Endodermal cell (in vitro differentiated cells): ENCODE measurements at regions not wholly inside any gene's neighbourhood (a gene's known extent, or its start where the extent isn't known, plus 50 kb on each side); places are given as distances from the start of the nearest gene placed in this dataset.

Source experiments
- DNase-seq: peaks from one replicate; pipeline ENCODE4 v3.0.0-alpha.2; 2017
- H3K27ac ChIP-seq: 2 replicates; pipeline ENCODE4 v1.5.1; 2013; ENCODE audit warnings: mild to moderate bottlenecking, low read depth, low read length, moderate library complexity
- H3K27me3 ChIP-seq: 2 replicates; pipeline ENCODE4 v1.6.1; 2013; ENCODE audit warnings: mild to moderate bottlenecking, low read length, moderate library complexity; ENCODE audit not compliant: insufficient read depth, control insufficient read depth, poor library complexity, severe bottlenecking
- H3K36me3 ChIP-seq: 2 replicates; pipeline ENCODE4 v1.7.0; 2013; ENCODE audit warnings: mild to moderate bottlenecking, low read length, moderate library complexity; ENCODE audit not compliant: control insufficient read depth, insufficient read depth
- H3K4me1 ChIP-seq: one replicate; pipeline ENCODE4 v1.7.0; 2013; ENCODE audit warnings: low read length; ENCODE audit not compliant: control insufficient read depth, insufficient read depth
- H3K4me3 ChIP-seq: 2 replicates; pipeline ENCODE4 v1.5.1; 2013; ENCODE audit warnings: mild to moderate bottlenecking, low read length, moderate library complexity
- H3K9ac ChIP-seq: 2 replicates; pipeline ENCODE4 v1.6.1; 2013; ENCODE audit warnings: mild to moderate bottlenecking, low read length, moderate library complexity; ENCODE audit not compliant: poor library complexity, severe bottlenecking; ENCODE audit errors: extremely low read depth
- H3K9me3 ChIP-seq: 2 replicates; pipeline ENCODE4 v1.6.1; 2013; ENCODE audit warnings: mild to moderate bottlenecking, low read length, moderate library complexity; ENCODE audit not compliant: control insufficient read depth
- H3K27ac Mint-ChIP-seq: 2 replicates; pipeline ENCODE4 v1.8.0; 2020; ENCODE audit warnings: mixed read lengths
- H3K27me3 Mint-ChIP-seq: 2 replicates; pipeline ENCODE4 v1.8.0; 2021; ENCODE audit warnings: mild to moderate bottlenecking, mixed read lengths; ENCODE audit not compliant: insufficient read depth
- H3K36me3 Mint-ChIP-seq: 2 replicates; pipeline ENCODE4 v1.8.0; 2020; ENCODE audit warnings: low read depth, mixed read lengths
- H3K4me1 Mint-ChIP-seq: 2 replicates; pipeline ENCODE4 v1.8.0; 2020; ENCODE audit warnings: mixed read lengths
- H3K4me3 Mint-ChIP-seq: 2 replicates; pipeline ENCODE4 v1.8.0; 2020; ENCODE audit warnings: mild to moderate bottlenecking, moderate library complexity, mixed read lengths
- H3K9me3 Mint-ChIP-seq: 2 replicates; pipeline ENCODE4 v1.8.0; 2020; ENCODE audit warnings: mild to moderate bottlenecking, mixed read lengths
- WGBS, 2 experiments: methylation state at CpG; one replicate each; pipeline versions ENCODE4 v1.1.5 to v1.1.7; 2013; ENCODE audit warnings: missing lambda C conversion rate in 2 of 2, mixed read lengths in 1 of 2; ENCODE audit not compliant: insufficient coverage in 1 of 2, insufficient read length in 1 of 2; 5-methylcytosine and 5-hydroxymethylcytosine counted together
- TF ChIP-seq, protein P1 (sequence below): fragments of 200-600 bp; sonication (generic); conservative IDR thresholded peaks from 2 replicates; pipeline ENCODE4 v1.5.0; 2021; ENCODE audit warnings: antibody characterized with exemption, mild to moderate bottlenecking

DNA sequence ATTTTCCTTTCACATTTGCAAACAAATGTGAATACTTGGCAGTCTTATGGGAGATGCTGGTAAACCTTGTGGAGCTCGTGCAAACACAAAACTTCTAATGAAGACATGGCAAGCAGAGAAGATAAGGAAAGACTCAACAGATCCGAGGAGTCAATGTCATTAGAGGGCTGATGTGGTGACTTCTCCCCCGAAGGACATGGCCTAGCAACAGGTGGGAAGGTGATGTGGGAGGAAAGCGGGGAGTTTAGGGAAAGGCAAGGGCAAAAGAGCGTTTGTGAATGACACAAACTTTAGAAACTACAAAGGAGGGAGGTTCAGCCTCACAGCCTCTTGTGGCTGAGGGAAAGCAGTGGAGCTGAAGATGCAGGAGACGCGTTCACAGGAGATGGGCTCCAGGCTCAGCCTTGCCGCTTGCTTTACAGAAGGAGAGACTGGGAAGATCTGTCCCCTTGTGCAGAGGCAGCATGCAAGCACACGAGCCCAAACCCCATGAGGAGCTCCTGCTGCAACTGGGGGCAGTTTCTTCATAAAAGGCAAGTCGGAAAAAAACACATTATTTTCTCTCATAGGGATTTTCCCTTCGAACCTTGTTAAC is 86.6 kb downstream of the SOWAHC start:
- no peak for DNase-seq
- TF ChIP-seq, protein P1, sequence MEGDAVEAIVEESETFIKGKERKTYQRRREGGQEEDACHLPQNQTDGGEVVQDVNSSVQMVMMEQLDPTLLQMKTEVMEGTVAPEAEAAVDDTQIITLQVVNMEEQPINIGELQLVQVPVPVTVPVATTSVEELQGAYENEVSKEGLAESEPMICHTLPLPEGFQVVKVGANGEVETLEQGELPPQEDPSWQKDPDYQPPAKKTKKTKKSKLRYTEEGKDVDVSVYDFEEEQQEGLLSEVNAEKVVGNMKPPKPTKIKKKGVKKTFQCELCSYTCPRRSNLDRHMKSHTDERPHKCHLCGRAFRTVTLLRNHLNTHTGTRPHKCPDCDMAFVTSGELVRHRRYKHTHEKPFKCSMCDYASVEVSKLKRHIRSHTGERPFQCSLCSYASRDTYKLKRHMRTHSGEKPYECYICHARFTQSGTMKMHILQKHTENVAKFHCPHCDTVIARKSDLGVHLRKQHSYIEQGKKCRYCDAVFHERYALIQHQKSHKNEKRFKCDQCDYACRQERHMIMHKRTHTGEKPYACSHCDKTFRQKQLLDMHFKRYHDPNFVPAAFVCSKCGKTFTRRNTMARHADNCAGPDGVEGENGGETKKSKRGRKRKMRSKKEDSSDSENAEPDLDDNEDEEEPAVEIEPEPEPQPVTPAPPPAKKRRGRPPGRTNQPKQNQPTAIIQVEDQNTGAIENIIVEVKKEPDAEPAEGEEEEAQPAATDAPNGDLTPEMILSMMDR = no peak
- Histone ChIP-seq H3K4me1 (peaks cover 27% of the 10 kb centered on the region), H3K27me3 (no peaks in the 10 kb centered on the region), H3K4me3 (no peak overlapping the region), H3K27ac (no peak overlapping the region), H3K36me3 (no peaks in the 10 kb centered on the region), H3K9ac (no peak overlapping the region), H3K9me3 (no peaks in the 10 kb centered on the region)
- 69 to 70% methylated on average over 10 to 11 of the region's 11 CpGs for WGBS, 2 experiments
- Mint-ChIP-seq H3K36me3 (no peaks in the 10 kb centered on the region), H3K4me3 (no peak overlapping the region), H3K27me3 (no peaks in the 10 kb centered on the region), H3K9me3 (no peaks in the 10 kb centered on the region), H3K27ac (peak overlapping the region; percentile 24), H3K4me1 (peaks cover 44% of the 10 kb centered on the region)

DNA sequence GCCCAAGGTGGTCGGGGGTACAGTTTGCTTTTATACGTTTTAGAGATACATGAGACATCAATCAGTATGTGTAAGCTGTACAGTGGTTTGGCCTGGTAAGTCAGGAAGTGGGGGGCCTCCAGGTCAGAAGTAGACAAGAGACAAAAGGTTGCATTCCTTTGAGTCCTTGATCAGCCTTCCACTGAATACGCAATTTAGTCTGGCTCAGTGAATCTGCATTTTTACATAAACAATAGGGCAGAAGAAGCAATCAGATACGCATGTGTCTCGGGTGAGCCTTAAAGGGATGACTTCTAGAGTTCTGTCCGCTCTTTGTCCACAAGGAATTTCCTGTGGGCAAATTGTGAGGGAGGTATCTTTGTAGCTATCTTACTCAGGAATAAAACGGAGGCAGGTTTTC is 87.2 kb downstream of the SOWAHC start:
- no peak for DNase-seq
- no peaks in the 10 kb centered on the region for H3K27me3 Mint-ChIP-seq
- H3K27ac ChIP-seq = no peak overlapping the region
- peak overlapping the region; percentile 24 for H3K27ac Mint-ChIP-seq
- peaks cover 27% of the 10 kb centered on the region for H3K4me1 ChIP-seq
- TF ChIP-seq, protein P1 = no peak
- no peak overlapping the region for H3K4me3 ChIP-seq
- no peaks in the 10 kb centered on the region for H3K9me3 ChIP-seq
- WGBS, 2 experiments = 72 to 75% methylated on average over 4 to 7 of the region's 7 CpGs
- no peaks in the 10 kb centered on the region for H3K36me3 Mint-ChIP-seq
- no peak overlapping the region for H3K4me3 Mint-ChIP-seq
- H3K36me3 ChIP-seq = no peaks in the 10 kb centered on the region
- H3K4me1 Mint-ChIP-seq = peaks cover 44% of the 10 kb centered on the region
- no peak overlapping the region for H3K9ac ChIP-seq
- H3K27me3 ChIP-seq = no peaks in the 10 kb centered on the region
- no peaks in the 10 kb centered on the region for H3K9me3 Mint-ChIP-seq

DNA sequence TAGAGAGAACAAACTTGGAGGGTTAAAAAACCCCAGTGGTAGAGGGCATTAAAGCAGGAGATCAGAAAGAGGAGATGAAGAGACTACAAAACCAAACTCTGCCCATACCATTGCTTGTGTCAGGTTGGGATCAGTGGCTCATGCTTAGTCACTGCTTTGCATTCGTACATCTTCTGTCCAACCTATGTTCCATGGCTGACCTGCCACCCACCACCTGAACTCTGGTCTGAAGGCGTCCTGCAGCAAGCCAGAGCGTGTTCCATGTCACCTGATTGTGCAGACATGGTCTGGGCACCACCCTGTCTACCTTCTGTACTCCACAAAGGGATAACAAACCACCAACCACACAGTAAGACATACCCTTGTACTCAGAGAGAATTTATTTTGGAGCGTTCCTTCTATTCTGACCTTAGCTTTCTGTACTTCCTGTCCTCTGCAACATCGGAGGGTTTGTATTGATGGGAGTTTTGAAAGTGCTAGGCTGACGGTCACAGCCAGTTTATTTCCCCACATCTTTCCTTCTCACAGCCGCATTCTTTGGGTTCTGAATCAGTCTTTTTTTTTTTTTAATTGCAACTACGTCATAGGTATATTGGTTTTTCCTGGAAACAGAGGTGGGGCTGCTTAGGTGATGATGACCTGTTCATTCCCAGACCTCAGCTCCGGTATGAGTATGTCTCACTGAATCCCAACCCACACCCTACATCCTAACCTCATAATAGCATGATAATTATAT is 88.3 kb downstream of the SOWAHC start:
- Histone ChIP-seq H3K36me3 (no peaks in the 10 kb centered on the region), H3K4me3 (no peak overlapping the region), H3K27ac (no peak overlapping the region), H3K27me3 (no peaks in the 10 kb centered on the region), H3K9me3 (no peaks in the 10 kb centered on the region), H3K4me1 (peaks cover 27% of the 10 kb centered on the region), H3K9ac (no peak overlapping the region)
- 96 to 97% methylated on average over 3 to 8 of the region's 9 CpGs for WGBS, 2 experiments
- Mint-ChIP-seq H3K27ac (peak overlapping the region; percentile 24), H3K4me3 (no peak overlapping the region), H3K4me1 (peaks cover 44% of the 10 kb centered on the region), H3K27me3 (no peaks in the 10 kb centered on the region), H3K36me3 (no peaks in the 10 kb centered on the region), H3K9me3 (no peaks in the 10 kb centered on the region)
- TF ChIP-seq, protein P1 = no peak
- DNase-seq = no peak
